Right lobe of liver (tissue), 4 donors: ENCODE measurements at regions not wholly inside any gene's neighbourhood (a gene's known extent, or its start where the extent isn't known, plus 50 kb on each side); places are given as distances from the start of the nearest gene placed in this dataset.

Source experiments
- CTCF ChIP-seq, 4 donors: fragments of 200-600 bp in 3 of 4; fragments of 450-650 bp in 1 of 4; IDR thresholded peaks; one replicate each; pipeline versions ENCODE4 v1.5.1 to v1.8.0; 2016 to 2022; ENCODE audit warnings: antibody characterized with exemption in 4 of 4, mild to moderate bottlenecking in 2 of 4
- POLR2A ChIP-seq: fragments of 450-650 bp; IDR thresholded peaks from one replicate; pipeline ENCODE4 v1.6.1; 2017; ENCODE audit warnings: antibody characterized with exemption, mild to moderate bottlenecking
- donor health status: DM: no; HTN: no; CAD: no.
- donor health status: DM: no; HTN: no; CAD: no.
- donor health status: DM: no; HTN: yes; CAD: no.

- TF ChIP-seq CTCF (IDR thresholded peaks at IDR 0.05) (no peak), POLR2A (no peak)
Observed at GRCh38 chr3:20870106-20870899, 684.3 kb upstream of the SGO1 start.
